ENCODE measurements at regions not wholly inside any gene's neighbourhood (a gene's known extent, or its start where the extent isn't known, plus 50 kb on each side); places are given as distances from the start of the nearest gene placed in this dataset.
"Not testable (repeated sequence)": the region's sequence is repeated elsewhere in the genome, so short reads cannot be mapped to it uniquely, and the experiment has no call there.

DNA sequence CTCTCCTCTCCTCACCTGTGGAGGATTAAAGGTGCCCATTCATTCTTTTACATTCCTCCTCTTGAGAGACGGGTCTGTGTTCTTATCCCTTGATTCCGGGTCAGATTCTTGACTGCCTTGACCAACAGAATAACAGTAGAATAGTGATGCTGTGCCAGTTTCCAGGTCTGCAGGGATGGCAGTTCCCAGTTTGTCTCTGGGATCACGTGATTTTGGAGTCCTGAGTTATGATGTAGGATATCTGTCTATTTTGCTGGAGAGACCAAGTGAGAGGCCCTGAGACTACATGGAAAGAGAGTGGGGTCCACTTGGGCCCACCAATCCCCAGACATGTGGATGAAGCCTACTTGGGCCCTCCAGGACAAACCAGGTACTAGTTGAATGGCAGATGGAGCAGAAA lies 142.8 kb downstream of the TTC8 start:
- no peaks in the 10 kb centered on the region for H3K4me1 ChIP-seq
- H3K9me3 ChIP-seq = no peaks in the 10 kb centered on the region
- intact Hi-C loops (cut with DNase I) = no loop called here
- DNase-seq (no peak), ATAC-seq (no peak)
- no peak overlapping the region for H3K27ac ChIP-seq
- TF ChIP-seq, protein P1, sequence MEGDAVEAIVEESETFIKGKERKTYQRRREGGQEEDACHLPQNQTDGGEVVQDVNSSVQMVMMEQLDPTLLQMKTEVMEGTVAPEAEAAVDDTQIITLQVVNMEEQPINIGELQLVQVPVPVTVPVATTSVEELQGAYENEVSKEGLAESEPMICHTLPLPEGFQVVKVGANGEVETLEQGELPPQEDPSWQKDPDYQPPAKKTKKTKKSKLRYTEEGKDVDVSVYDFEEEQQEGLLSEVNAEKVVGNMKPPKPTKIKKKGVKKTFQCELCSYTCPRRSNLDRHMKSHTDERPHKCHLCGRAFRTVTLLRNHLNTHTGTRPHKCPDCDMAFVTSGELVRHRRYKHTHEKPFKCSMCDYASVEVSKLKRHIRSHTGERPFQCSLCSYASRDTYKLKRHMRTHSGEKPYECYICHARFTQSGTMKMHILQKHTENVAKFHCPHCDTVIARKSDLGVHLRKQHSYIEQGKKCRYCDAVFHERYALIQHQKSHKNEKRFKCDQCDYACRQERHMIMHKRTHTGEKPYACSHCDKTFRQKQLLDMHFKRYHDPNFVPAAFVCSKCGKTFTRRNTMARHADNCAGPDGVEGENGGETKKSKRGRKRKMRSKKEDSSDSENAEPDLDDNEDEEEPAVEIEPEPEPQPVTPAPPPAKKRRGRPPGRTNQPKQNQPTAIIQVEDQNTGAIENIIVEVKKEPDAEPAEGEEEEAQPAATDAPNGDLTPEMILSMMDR (IDR thresholded peaks at IDR 0.05) = no peak
- H3K4me3 ChIP-seq = no peak overlapping the region
- no peaks in the 10 kb centered on the region for H3K36me3 ChIP-seq
- H3K27me3 ChIP-seq (ENCODE audit: low read depth) = no peaks in the 10 kb centered on the region

DNA sequence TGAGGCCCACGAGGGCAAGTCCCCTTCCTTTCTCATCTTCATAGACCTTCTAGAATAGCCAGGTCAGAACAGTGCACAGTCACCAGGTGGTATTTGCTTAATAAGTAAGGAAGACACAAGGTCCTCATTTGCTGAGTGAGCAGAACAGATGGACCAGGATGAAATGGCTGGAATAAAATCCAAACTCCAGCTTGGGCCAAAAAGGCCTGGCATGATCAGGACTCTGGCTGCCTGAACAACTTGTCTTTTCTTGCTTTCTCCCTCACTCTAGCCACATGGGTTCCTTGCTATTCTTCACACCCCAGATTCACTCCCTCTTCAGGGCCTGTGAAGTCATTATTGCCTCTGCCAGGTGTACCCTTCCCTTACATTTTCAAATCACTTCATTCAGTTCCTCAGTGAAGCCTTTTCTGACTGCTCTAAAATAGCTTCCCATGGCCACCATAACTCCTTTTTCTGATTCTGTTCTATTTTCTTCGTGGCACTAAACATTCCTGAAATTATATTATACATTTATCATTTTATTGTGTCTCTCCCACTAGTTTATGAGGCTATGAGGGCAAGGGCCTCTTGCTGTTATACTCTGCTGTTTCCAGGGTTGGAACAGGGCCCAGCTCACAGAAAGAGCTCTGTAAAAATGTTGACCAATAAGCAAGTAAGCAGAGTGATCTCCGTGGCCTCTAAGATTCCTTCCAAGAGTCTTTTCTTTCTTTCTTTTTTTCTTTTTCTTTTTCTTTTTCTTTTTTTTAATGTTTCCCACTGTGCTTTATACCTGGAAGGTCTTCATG lies 150.8 kb downstream of the TTC8 start:
- TF ChIP-seq, protein P1 (IDR thresholded peaks at IDR 0.05) = no peak
- Histone ChIP-seq H3K36me3 (no peaks in the 10 kb centered on the region), H3K4me1 (no peaks in the 10 kb centered on the region), H3K27ac (no peak overlapping the region), H3K4me3 (no peak overlapping the region), H3K27me3 (ENCODE audit: low read depth) (peaks cover 10% of the 10 kb centered on the region), H3K9me3 (no peaks in the 10 kb centered on the region)
- intact Hi-C loops (cut with DNase I) = no loop called here
- no peak for ATAC-seq
- DNase-seq = no peak

DNA sequence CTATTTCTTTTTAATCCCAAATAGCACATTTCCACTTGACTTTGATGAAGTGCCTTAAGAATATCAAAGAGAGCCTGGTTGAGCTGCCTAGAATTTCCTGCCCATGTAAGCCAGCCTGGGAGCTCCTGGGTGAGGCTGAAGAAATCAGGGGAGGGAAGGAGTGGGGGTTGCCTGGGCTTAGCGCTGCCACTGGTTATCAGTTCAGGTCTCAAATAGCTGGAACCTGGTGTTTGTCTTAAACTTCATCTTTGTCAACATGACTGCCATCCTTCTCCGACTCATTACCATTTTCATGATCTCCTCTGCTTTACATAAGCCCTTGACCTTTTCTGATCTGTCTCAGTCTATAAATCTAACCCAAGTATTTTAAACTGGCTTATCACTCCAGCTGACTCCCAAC lies 151.5 kb downstream of the TTC8 start:
- H3K4me1 ChIP-seq = no peaks in the 10 kb centered on the region
- DNase-seq = no peak
- ATAC-seq = no peak

DNA sequence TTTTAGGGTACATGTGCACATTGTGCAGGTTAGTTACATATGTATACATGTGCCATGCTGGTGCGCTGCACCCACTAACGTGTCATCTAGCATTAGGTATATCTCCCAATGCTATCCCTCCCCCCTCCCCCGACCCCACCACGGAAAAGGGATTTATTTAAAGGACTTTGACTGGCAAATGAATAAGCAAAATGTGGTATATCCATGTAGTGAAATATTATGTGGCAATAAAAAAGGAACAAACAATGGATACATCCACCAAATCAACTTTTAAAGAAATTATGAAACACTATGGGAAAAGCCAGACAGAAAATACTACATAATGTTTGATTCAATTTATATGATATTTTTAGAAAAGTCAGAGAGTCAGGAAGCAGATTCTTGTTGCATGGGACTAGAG lies 156.5 kb downstream of the TTC8 start:
- H3K4me1 ChIP-seq; ATAC-seq; intact Hi-C loops (cut with DNase I); H3K36me3 ChIP-seq; H3K4me3 ChIP-seq; DNase-seq; H3K9me3 ChIP-seq; H3K27ac ChIP-seq: not testable (repeated sequence)
- H3K27me3 ChIP-seq (ENCODE audit: low read depth) = peaks cover 10% of the 10 kb centered on the region

More for the DNA sequence above, 151.5 kb downstream of the TTC8 start:
- TF ChIP-seq, protein P1 (IDR thresholded peaks at IDR 0.05) = no peak
- no peak overlapping the region for H3K27ac ChIP-seq
- H3K4me3 ChIP-seq = no peak overlapping the region
- no peaks in the 10 kb centered on the region for H3K9me3 ChIP-seq
- intact Hi-C loops (cut with DNase I) = no loop called here
- H3K36me3 ChIP-seq = no peaks in the 10 kb centered on the region
- H3K27me3 ChIP-seq (ENCODE audit: low read depth) = peaks cover 10% of the 10 kb centered on the region

DNA sequence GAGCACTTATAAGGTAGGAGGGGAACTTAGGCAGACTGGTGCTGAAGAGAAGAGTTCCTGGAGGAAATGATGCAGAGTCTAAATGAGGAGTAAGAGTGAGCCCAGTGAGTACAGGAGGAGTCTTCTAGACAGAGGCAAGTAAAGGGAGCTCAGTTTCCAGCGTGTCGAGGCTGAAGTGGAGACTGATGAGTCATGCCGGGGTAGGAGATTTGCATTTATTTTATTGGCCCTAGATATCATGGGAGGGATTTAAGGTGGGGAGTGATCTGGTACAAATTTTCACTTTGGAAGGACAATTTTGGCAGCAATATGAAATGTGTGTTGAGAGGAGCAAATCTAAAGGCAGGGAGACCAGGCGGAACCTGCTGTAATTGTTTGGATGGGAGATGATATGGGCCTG lies 157.5 kb downstream of the TTC8 start:
- peaks cover 10% of the 10 kb centered on the region for H3K27me3 ChIP-seq (ENCODE audit: low read depth)
- TF ChIP-seq, protein P1 (IDR thresholded peaks at IDR 0.05) = no peak
- DNase-seq (no peak), ATAC-seq (no peak)
- no peak overlapping the region for H3K27ac ChIP-seq
- H3K4me1 ChIP-seq = no peaks in the 10 kb centered on the region
- H3K4me3 ChIP-seq = no peak overlapping the region
- no peaks in the 10 kb centered on the region for H3K9me3 ChIP-seq
- H3K36me3 ChIP-seq = no peaks in the 10 kb centered on the region
- intact Hi-C loops (cut with DNase I) = no loop called here

DNA sequence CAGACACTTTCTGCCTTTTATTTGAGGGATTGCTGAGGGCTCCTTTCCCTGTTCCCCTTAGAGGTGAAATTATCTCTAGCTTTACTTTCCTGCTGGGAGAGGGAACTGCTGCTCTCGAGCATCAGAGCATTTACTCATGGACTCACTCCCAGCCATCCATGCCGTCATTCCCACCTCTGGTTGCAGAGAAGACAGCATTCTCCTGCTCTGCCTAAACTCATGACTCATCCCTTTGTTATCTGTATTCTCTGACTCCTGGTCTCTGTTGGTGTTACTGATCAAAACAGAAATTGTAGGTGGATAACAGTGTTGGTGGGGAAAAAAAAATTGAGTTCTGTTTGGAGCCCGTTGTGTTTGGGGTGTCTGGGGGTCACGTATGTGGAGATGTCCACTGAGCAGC lies 159.3 kb downstream of the TTC8 start:
- Histone ChIP-seq H3K4me1 (no peaks in the 10 kb centered on the region), H3K9me3 (no peaks in the 10 kb centered on the region), H3K27me3 (ENCODE audit: low read depth) (no peaks in the 10 kb centered on the region), H3K36me3 (no peaks in the 10 kb centered on the region), H3K27ac (no peak overlapping the region), H3K4me3 (no peak overlapping the region)
- ATAC-seq = no peak
- no peak for DNase-seq
- TF ChIP-seq, protein P1 (IDR thresholded peaks at IDR 0.05) = no peak
- intact Hi-C loops (cut with DNase I) = no loop called here

Data from lower lobe of right lung (tissue), 2 donors.